SK-N-SH treated with all-trans-retinoic acid at 6 μM for 48 hours (cell line): ENCODE measurements at regions not wholly inside any gene's neighbourhood (a gene's known extent, or its start where the extent isn't known, plus 50 kb on each side); places are given as distances from the start of the nearest gene placed in this dataset.

Source experiments
- ATAC-seq: fragments of 200-7000 bp; cut with Tn5 transposase; 3 replicates; pipeline ENCODE4 v1.9.1; 2020; ENCODE audit warnings: mild to moderate bottlenecking, moderate library complexity
- ARNTL ChIP-seq: fragments of 450-650 bp; formaldehyde crosslinking; IDR thresholded peaks from 2 replicates; pipeline ENCODE4 v1.5.0; 2020; ENCODE audit warnings: low read depth, mild to moderate bottlenecking, moderate library complexity, borderline replicate concordance
- BACH2 ChIP-seq: fragments of 250-450 bp; sonication (Bioruptor Pico); IDR thresholded peaks from 2 replicates; pipeline ENCODE4 v1.9.0; 2021; ENCODE audit warnings: mild to moderate bottlenecking, borderline replicate concordance
- CSDC2 ChIP-seq: fragments of 250-450 bp; sonication (Bioruptor Pico); IDR thresholded peaks from 2 replicates; pipeline ENCODE4 v1.5.0; 2020; ENCODE audit warnings: mild to moderate bottlenecking, moderate library complexity
- ESRRG ChIP-seq: fragments of 250-450 bp; sonication (Bioruptor Pico); IDR thresholded peaks from 2 replicates; pipeline ENCODE4 v1.6.1; 2021; ENCODE audit warnings: mild to moderate bottlenecking
- GLIS3 ChIP-seq: fragments of 250-450 bp; sonication (Bioruptor Pico); IDR thresholded peaks from 2 replicates; pipeline ENCODE4 v1.5.0; 2020; ENCODE audit warnings: mild to moderate bottlenecking, moderate library complexity
- OSR1 ChIP-seq: fragments of 250-450 bp; sonication (Bioruptor Pico); IDR thresholded peaks from 2 replicates; pipeline ENCODE4 v1.8.0; 2022; ENCODE audit warnings: moderate library complexity, mild to moderate bottlenecking, inconsistent platforms
- PPARA ChIP-seq: fragments of 250-450 bp; sonication (Bioruptor Pico); IDR thresholded peaks from 2 replicates; pipeline ENCODE4 v1.5.0; 2020; ENCODE audit warnings: mild to moderate bottlenecking, borderline replicate concordance
- RARB ChIP-seq: fragments of 250-450 bp; sonication (Bioruptor Pico); IDR thresholded peaks from 2 replicates; pipeline ENCODE4 v1.8.0; 2021; ENCODE audit warnings: mild to moderate bottlenecking, moderate library complexity
- SNAI2 ChIP-seq: fragments of 250-450 bp; sonication (Bioruptor Pico); IDR thresholded peaks from 2 replicates; pipeline ENCODE4 v1.5.0; 2020; ENCODE audit warnings: mild to moderate bottlenecking, moderate library complexity
- TCF4 ChIP-seq: fragments of 250-450 bp; sonication (Bioruptor Pico); IDR thresholded peaks from 2 replicates; pipeline ENCODE4 v1.8.0; 2021; ENCODE audit warnings: mild to moderate bottlenecking, moderate library complexity, borderline replicate concordance
- TOX ChIP-seq: fragments of 250-450 bp; sonication (Bioruptor Pico); IDR thresholded peaks from 2 replicates; pipeline ENCODE4 v1.8.0; 2021; ENCODE audit warnings: mild to moderate bottlenecking, moderate library complexity, borderline replicate concordance
- ZC3H10 ChIP-seq: fragments of 250-450 bp; sonication (Bioruptor Pico); IDR thresholded peaks from 2 replicates; pipeline ENCODE4 v1.5.1; 2021; ENCODE audit warnings: mild to moderate bottlenecking, moderate library complexity
- ZFP3 ChIP-seq: fragments of 250-450 bp; sonication (Bioruptor Pico); IDR thresholded peaks from 2 replicates; pipeline ENCODE4 v1.5.0; 2020; ENCODE audit warnings: mild to moderate bottlenecking, moderate library complexity
- ZFP30 ChIP-seq: fragments of 450-650 bp; formaldehyde crosslinking; IDR thresholded peaks from 2 replicates; pipeline ENCODE4 v1.5.0; 2022; ENCODE audit warnings: mild to moderate bottlenecking, moderate library complexity
- ZNF565 ChIP-seq: fragments of 450-650 bp; formaldehyde crosslinking; conservative IDR thresholded peaks from 2 replicates; pipeline ENCODE4 v1.5.0; 2020; ENCODE audit warnings: low read depth, mild to moderate bottlenecking, moderate library complexity
- ZNF70 ChIP-seq: fragments of 450-650 bp; formaldehyde crosslinking; IDR thresholded peaks from 2 replicates; pipeline ENCODE4 v1.5.0; 2020; ENCODE audit warnings: mild to moderate bottlenecking, moderate library complexity
- ZNF8 ChIP-seq: fragments of 450-650 bp; formaldehyde crosslinking; IDR thresholded peaks from 2 replicates; pipeline ENCODE4 v1.5.0; 2020; ENCODE audit warnings: mild to moderate bottlenecking, moderate library complexity
- TF ChIP-seq, protein P1 (sequence below): fragments of 250-450 bp; sonication (Bioruptor Pico); IDR thresholded peaks from 2 replicates; pipeline ENCODE4 v1.8.0; 2020; ENCODE audit warnings: mild to moderate bottlenecking, moderate library complexity, borderline replicate concordance
- TF ChIP-seq, protein P2 (sequence below): fragments of 250-450 bp; sonication (Bioruptor Pico); IDR thresholded peaks from 2 replicates; pipeline ENCODE4 v1.8.0; 2021; ENCODE audit warnings: low read depth, mild to moderate bottlenecking, moderate library complexity, borderline replicate concordance
- TF ChIP-seq, protein P3 (sequence below): fragments of 250-450 bp; sonication (Bioruptor Pico); IDR thresholded peaks from 2 replicates; pipeline ENCODE4 v1.5.1; 2020; ENCODE audit warnings: low read depth, mild to moderate bottlenecking, moderate library complexity
- TF ChIP-seq, protein P4 (sequence below): fragments of 250-450 bp; sonication (Bioruptor Pico); IDR thresholded peaks from 2 replicates; pipeline ENCODE4 v1.5.1; 2021; ENCODE audit warnings: mild to moderate bottlenecking, moderate library complexity

DNA sequence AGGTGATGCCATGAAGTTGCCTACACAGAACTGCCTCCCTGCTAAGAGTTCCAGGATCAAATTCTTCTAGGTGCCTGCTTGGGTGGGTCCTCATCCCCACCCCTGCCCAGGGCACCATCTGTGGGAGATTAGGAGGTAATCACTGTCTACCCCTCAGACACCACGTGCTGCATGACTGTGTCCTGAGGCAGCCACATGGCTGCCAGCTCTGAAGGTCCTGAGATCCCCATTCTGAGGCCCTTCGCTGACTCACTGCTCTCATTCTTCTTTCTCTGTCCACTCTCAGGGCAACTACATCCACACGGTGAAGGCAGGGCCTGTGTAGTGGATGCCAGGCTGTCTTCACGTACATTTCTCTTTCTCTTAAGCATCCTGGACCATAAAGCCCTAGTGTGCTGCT is 222.9 kb upstream of the ANKRD55 start (continued):
- no peak for TF ChIP-seq ZFP3
- TF ChIP-seq ZFP30 (CRISPR knock-in tag): no peak
- no peak for TF ChIP-seq ZNF70 (CRISPR knock-in tag)
- TF ChIP-seq ZNF565 (CRISPR knock-in tag): no peak
- TF ChIP-seq OSR1 (CRISPR knock-in tag): no peak
- TF ChIP-seq, protein P1, sequence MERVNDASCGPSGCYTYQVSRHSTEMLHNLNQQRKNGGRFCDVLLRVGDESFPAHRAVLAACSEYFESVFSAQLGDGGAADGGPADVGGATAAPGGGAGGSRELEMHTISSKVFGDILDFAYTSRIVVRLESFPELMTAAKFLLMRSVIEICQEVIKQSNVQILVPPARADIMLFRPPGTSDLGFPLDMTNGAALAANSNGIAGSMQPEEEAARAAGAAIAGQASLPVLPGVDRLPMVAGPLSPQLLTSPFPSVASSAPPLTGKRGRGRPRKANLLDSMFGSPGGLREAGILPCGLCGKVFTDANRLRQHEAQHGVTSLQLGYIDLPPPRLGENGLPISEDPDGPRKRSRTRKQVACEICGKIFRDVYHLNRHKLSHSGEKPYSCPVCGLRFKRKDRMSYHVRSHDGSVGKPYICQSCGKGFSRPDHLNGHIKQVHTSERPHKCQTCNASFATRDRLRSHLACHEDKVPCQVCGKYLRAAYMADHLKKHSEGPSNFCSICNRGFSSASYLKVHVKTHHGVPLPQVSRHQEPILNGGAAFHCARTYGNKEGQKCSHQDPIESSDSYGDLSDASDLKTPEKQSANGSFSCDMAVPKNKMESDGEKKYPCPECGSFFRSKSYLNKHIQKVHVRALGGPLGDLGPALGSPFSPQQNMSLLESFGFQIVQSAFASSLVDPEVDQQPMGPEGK: no peak
- no peak for TF ChIP-seq RARB (CRISPR knock-in tag)
- no peak for TF ChIP-seq TCF4
- no peak for TF ChIP-seq CSDC2 (CRISPR knock-in tag)

DNA sequence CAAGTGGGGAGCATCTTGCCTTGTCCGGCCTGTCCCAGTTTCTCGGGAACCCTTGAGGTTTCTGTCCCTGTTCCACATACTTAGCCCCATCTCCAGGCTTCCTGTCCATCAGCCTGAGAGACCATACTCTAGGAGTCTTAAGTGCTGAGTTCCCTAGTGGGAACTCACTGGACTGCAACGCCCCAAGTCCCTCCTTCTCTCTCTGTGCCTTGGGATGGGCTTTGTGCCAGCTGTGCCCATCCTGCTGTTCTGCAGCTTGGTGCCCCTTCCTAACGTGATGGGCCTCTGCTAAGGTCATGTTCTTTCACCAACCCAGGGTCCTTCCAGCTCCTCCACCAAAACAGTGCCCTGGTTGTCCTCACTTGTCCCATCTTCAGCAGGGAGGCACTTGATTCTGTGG is 222.3 kb upstream of the ANKRD55 start:
- TF ChIP-seq ZC3H10 (CRISPR knock-in tag) (no peak), OSR1 (CRISPR knock-in tag) (no peak), ESRRG (no peak), ZFP3 (no peak), ARNTL (CRISPR knock-in tag) (no peak), TOX (CRISPR knock-in tag) (no peak), SNAI2 (CRISPR knock-in tag) (no peak), CSDC2 (CRISPR knock-in tag) (no peak), TCF4 (no peak), RARB (CRISPR knock-in tag) (no peak), ZNF8 (no peak), ZFP30 (CRISPR knock-in tag) (no peak)
- TF ChIP-seq, protein P2, sequence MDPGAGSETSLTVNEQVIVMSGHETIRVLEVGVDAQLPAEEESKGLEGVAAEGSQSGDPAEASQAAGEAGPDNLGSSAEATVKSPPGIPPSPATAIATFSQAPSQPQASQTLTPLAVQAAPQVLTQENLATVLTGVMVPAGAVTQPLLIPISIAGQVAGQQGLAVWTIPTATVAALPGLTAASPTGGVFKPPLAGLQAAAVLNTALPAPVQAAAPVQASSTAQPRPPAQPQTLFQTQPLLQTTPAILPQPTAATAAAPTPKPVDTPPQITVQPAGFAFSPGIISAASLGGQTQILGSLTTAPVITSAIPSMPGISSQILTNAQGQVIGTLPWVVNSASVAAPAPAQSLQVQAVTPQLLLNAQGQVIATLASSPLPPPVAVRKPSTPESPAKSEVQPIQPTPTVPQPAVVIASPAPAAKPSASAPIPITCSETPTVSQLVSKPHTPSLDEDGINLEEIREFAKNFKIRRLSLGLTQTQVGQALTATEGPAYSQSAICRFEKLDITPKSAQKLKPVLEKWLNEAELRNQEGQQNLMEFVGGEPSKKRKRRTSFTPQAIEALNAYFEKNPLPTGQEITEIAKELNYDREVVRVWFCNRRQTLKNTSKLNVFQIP (CRISPR knock-in tag): no peak
- TF ChIP-seq, protein P3, sequence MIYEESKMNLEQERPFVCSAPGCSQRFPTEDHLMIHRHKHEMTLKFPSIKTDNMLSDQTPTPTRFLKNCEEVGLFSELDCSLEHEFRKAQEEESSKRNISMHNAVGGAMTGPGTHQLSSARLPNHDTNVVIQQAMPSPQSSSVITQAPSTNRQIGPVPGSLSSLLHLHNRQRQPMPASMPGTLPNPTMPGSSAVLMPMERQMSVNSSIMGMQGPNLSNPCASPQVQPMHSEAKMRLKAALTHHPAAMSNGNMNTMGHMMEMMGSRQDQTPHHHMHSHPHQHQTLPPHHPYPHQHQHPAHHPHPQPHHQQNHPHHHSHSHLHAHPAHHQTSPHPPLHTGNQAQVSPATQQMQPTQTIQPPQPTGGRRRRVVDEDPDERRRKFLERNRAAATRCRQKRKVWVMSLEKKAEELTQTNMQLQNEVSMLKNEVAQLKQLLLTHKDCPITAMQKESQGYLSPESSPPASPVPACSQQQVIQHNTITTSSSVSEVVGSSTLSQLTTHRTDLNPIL (CRISPR knock-in tag): no peak
- TF ChIP-seq, protein P1: no peak
- TF ChIP-seq, protein P4, sequence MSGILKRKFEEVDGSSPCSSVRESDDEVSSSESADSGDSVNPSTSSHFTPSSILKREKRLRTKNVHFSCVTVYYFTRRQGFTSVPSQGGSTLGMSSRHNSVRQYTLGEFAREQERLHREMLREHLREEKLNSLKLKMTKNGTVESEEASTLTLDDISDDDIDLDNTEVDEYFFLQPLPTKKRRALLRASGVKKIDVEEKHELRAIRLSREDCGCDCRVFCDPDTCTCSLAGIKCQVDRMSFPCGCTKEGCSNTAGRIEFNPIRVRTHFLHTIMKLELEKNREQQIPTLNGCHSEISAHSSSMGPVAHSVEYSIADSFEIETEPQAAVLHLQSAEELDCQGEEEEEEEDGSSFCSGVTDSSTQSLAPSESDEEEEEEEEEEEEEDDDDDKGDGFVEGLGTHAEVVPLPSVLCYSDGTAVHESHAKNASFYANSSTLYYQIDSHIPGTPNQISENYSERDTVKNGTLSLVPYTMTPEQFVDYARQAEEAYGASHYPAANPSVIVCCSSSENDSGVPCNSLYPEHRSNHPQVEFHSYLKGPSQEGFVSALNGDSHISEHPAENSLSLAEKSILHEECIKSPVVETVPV (CRISPR knock-in tag): no peak
- no peak for ATAC-seq

DNA sequence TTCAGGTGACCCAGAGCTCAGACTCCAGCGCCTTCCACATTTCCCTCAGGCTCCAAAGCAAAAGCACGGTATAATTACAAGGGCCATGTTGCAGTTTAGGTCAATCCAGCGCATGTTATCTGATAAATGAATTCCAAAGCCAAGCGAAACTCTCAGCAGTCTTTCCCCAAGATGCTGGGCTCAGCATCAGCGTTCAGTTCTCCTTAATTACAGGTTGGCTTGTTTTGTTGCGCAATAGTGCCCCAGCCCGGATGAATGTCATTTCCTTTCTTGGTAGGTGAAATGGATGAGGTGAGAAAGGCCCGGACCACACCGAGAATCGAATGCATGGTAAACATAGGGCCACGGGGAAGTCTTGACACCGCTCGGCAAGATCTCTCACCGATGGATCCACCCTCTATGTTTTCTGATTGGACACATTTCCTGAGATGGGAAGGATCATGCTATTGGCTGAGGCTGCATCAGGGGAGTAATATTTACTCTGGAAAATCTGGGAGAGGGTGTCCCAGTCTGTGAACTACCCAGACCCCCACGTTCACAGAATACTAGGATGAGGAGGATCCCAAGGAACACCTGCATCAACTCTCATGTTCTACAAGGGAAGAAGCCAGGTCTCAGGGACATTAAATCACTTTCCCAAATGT is 221.2 kb upstream of the ANKRD55 start:
- no peak for ATAC-seq
- TF ChIP-seq CSDC2 (CRISPR knock-in tag) (no peak), PPARA (no peak), BACH2 (no peak), GLIS3 (CRISPR knock-in tag) (no peak), ZNF8 (no peak), ZFP3 (no peak)
- TF ChIP-seq, all 23 proteins: peak for 0

DNA sequence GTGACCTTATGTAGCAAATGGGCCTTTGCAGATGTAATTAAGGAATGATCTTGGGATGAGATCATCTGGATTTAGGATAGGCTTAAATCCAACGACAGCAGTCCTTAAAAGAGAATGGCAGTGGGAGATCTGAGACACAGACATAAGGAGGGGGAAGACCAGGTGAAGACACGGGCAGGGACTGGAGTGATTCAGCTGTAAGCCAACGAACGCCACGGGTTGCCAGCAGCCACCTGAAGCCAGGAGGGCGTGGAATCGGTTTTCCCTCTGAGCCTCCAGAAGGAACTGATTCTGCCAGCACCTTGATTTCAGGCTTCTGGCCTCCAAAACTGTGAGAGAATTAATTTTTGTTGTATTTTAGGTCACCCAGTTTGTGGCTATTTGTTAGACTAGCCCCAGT is 218.6 kb upstream of the ANKRD55 start:
- TF ChIP-seq GLIS3 (CRISPR knock-in tag): no peak
- TF ChIP-seq SNAI2 (CRISPR knock-in tag): no peak
- no peak for TF ChIP-seq TCF4
- ATAC-seq: no peak
